ENCODE measurements at regions not wholly inside any gene's neighbourhood (a gene's known extent, or its start where the extent isn't known, plus 50 kb on each side); places are given as distances from the start of the nearest gene placed in this dataset.

- peak; percentile 70 for DNase-seq
Measured at GRCh38 chr2:122182616-122183355, 427.3 kb downstream of the TSN start.

- peak; percentile 49 for DNase-seq
Measured at GRCh38 chr2:122183890-122184289, 428.4 kb downstream of the TSN start.

GRCh38 chr2:122186761-122187222 is 431.3 kb downstream of the TSN start:
- peak; percentile 34 for DNase-seq

- DNase-seq = peak; percentile 65
Measured at GRCh38 chr2:122191331-122191730, 435.9 kb downstream of the TSN start.

- no peak for DNase-seq
Measured at GRCh38 chr2:122193622-122194021, 438.2 kb downstream of the TSN start.

- peak; percentile 59 for DNase-seq
Measured at GRCh38 chr2:122194546-122194945, 439.1 kb downstream of the TSN start.

- peak; percentile 34 for DNase-seq
Measured at GRCh38 chr2:122203523-122203922, 448.1 kb downstream of the TSN start.

GRCh38 chr2:122205641-122206040 is 450.2 kb downstream of the TSN start:
- no peak for DNase-seq

- no peak for DNase-seq
Measured at GRCh38 chr2:122206101-122206500, 450.6 kb downstream of the TSN start.

GRCh38 chr2:122209377-122209776 is 453.9 kb downstream of the TSN start:
- no peak for DNase-seq

- no peak for DNase-seq
Measured at GRCh38 chr2:122210065-122210464, 454.6 kb downstream of the TSN start.

- DNase-seq = no peak
Measured at GRCh38 chr2:122210898-122211856, 455.7 kb downstream of the TSN start.

- no peak for DNase-seq
Measured at GRCh38 chr2:122213312-122213711, 457.9 kb downstream of the TSN start.

GRCh38 chr2:122216071-122216470 is 460.6 kb downstream of the TSN start:
- DNase-seq = no peak

- no peak for DNase-seq
Measured at GRCh38 chr2:122216901-122217300, 461.4 kb downstream of the TSN start.

- DNase-seq = no peak
Measured at GRCh38 chr2:122218596-122218995, 463.1 kb downstream of the TSN start.

GRCh38 chr2:122219504-122219903 is 464.1 kb downstream of the TSN start:
- no peak for DNase-seq

- no peak for DNase-seq
Measured at GRCh38 chr2:122221665-122222064, 466.2 kb downstream of the TSN start.

- DNase-seq = no peak
Measured at GRCh38 chr2:122231296-122231695, 475.8 kb downstream of the TSN start.

- DNase-seq = no peak
Measured at GRCh38 chr2:122233372-122233771, 477.9 kb downstream of the TSN start.

- DNase-seq = no peak
Measured at GRCh38 chr2:122236152-122236874, 480.9 kb downstream of the TSN start.

GRCh38 chr2:122236925-122237324 is 481.5 kb downstream of the TSN start:
- no peak for DNase-seq

GRCh38 chr2:122237450-122237849 is 482.0 kb downstream of the TSN start:
- no peak for DNase-seq
